Spleen (tissue), 11 donors: ENCODE measurements at regions not wholly inside any gene's neighbourhood (a gene's known extent, or its start where the extent isn't known, plus 50 kb on each side); places are given as distances from the start of the nearest gene placed in this dataset.

Source experiments
- DNase-seq: peaks from one replicate; pipeline ENCODE4 v3.0.0-alpha.2; 2020
- H3K27ac ChIP-seq, 8 donors: fragments of 200-600 bp; sonication (generic) in 7 of 8; 1 replicate in 4 of 8; 2 replicates in 4 of 8; pipeline versions ENCODE4 v1.5.0 to v1.8.0; 2016 to 2021; ENCODE audit warnings: inconsistent platforms in 4 of 8, mild to moderate bottlenecking in 4 of 8, moderate library complexity in 1 of 8
- H3K27me3 ChIP-seq, 7 donors: fragments of 200-600 bp; sonication (generic) in 6 of 7; replicated peaks in 1 of 7; 1 replicate in 4 of 7; 2 replicates in 3 of 7; pipeline versions ENCODE4 v1.5.0 to v1.8.0; 2016 to 2021; ENCODE audit warnings: inconsistent platforms in 3 of 7, mild to moderate bottlenecking in 1 of 7
- H3K36me3 ChIP-seq, 6 donors: fragments of 200-600 bp; sonication (generic) in 5 of 6; 1 replicate in 4 of 6; 2 replicates in 2 of 6; pipeline versions ENCODE4 v1.5.0 to v1.8.0; 2016 to 2021; ENCODE audit warnings: inconsistent platforms in 2 of 6
- H3K4me1 ChIP-seq, 6 donors: fragments of 200-600 bp; sonication (generic) in 5 of 6; 1 replicate in 3 of 6; 2 replicates in 3 of 6; pipeline versions ENCODE4 v1.5.0 to v1.8.0; 2016 to 2021; ENCODE audit warnings: inconsistent platforms in 3 of 6
- H3K4me3 ChIP-seq, 8 donors: fragments of 200-600 bp; sonication (generic) in 7 of 8; 1 replicate in 4 of 8; 2 replicates in 4 of 8; pipeline versions ENCODE4 v1.5.0 to v1.8.0; 2016 to 2021; ENCODE audit warnings: inconsistent platforms in 4 of 8, mild to moderate bottlenecking in 4 of 8, moderate library complexity in 2 of 8
- H3K9me3 ChIP-seq, 8 donors: fragments of 200-600 bp; sonication (generic) in 7 of 8; 1 replicate in 4 of 8; 2 replicates in 4 of 8; pipeline versions ENCODE4 v1.5.0 to v1.8.0; 2016 to 2021; ENCODE audit warnings: inconsistent platforms in 4 of 8
- POLR2A ChIP-seq, 3 donors: fragments of 450-650 bp; IDR thresholded peaks; one replicate each; pipeline ENCODE4 v1.5.1; 2017; ENCODE audit warnings: antibody characterized with exemption in 3 of 3, mild to moderate bottlenecking in 1 of 3
- POLR2AphosphoS5 ChIP-seq, 3 donors: sonication (generic); formaldehyde crosslinking; IDR thresholded peaks; one replicate each; pipeline ENCODE4 v1.5.1; 2017; ENCODE audit warnings: antibody characterized with exemption in 3 of 3
- WGBS, 5 donors: extraction: QIAGEN DNeasy Blood & Tissue Kit in 3 of 5; methylation state at CpG; one replicate each; pipeline versions ENCODE4 v1.1.5 to v1.1.7; 2013 to 2018; 5-methylcytosine and 5-hydroxymethylcytosine counted together
- intact Hi-C: fragments of 100-400 bp; cut with DNase I; formaldehyde crosslinking; loops from one replicate; pipeline ENCODE4 v1.15.0; 2023; ENCODE audit warnings: low total_unique reads
- TF ChIP-seq, protein P1 (sequence below), 11 experiments: fragments of 200-600 bp in 7 of 11; fragments of 450-650 bp in 4 of 11; sonication (generic) in 4 of 11; IDR thresholded peaks in 8 of 11; conservative IDR thresholded peaks in 3 of 11; 1 replicate in 7 of 11; 2 replicates in 4 of 11; pipeline versions ENCODE4 v1.4.0 to v1.8.0; 2016 to 2021; ENCODE audit warnings: antibody characterized with exemption in 11 of 11, inconsistent platforms in 4 of 11, mild to moderate bottlenecking in 1 of 11
- donor health status: healthy with polysubstance abuse.
- donor health status: DM: no; HTN: no; CAD: no; lungs with moderate emphysema.
- donor health status: DM: no; HTN: no; CAD: no.
- donor health status: Bipolar disorder and iron deficiency.
- donor health status: healthy.
- donor health status: DM: no; HTN: no; CAD: no.
- donor health status: DM: yes; HTN: yes; CAD: no.

DNA sequence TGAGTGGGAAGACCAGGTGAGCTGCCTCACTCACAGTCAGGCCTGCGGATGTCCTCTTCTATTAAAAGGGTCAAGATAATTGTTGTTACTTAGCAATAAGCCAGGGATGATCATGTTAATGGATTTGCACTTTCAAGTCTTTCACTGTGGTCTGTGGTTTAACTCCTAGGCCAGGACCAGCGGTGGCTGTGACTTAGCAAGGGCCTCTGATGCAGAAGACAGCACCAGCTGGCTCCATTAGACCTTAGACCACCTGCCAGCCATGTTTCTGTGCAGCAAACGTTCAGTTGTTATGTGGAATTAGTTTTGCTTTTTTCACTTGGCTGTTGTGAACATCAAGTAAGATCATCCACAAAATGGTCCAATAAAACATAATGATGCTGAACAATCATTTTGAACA lies 537.3 kb downstream of the TNS3 start:
- Histone ChIP-seq H3K27me3 (no peaks in the 10 kb centered on the region), H3K9me3 (no peaks in the 10 kb centered on the region), H3K27ac (peak overlapping the region in 4 of 8 donors; percentile 16 to 45 (median 39)), H3K4me1 (peaks cover 0 to 13% (median 1%) of the 10 kb centered on the region in 6 donors), H3K4me3 (no peak overlapping the region), H3K36me3 (no peaks in the 10 kb centered on the region)
- intact Hi-C loops: no loop called here
- TF ChIP-seq, protein P1, sequence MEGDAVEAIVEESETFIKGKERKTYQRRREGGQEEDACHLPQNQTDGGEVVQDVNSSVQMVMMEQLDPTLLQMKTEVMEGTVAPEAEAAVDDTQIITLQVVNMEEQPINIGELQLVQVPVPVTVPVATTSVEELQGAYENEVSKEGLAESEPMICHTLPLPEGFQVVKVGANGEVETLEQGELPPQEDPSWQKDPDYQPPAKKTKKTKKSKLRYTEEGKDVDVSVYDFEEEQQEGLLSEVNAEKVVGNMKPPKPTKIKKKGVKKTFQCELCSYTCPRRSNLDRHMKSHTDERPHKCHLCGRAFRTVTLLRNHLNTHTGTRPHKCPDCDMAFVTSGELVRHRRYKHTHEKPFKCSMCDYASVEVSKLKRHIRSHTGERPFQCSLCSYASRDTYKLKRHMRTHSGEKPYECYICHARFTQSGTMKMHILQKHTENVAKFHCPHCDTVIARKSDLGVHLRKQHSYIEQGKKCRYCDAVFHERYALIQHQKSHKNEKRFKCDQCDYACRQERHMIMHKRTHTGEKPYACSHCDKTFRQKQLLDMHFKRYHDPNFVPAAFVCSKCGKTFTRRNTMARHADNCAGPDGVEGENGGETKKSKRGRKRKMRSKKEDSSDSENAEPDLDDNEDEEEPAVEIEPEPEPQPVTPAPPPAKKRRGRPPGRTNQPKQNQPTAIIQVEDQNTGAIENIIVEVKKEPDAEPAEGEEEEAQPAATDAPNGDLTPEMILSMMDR (IDR thresholded peaks at IDR 0.05 in 8 of 11, conservative IDR thresholded peaks at IDR 0.05 in 3 of 11): no peak
- TF ChIP-seq POLR2A (IDR thresholded peaks at IDR 0.05) (no peak), POLR2AphosphoS5 (IDR thresholded peaks at IDR 0.05) (no peak)
- DNase-seq: no peak
- WGBS, 5 donors: 29 to 61% (median 58%) methylated on average over 3 of the region's 3 CpGs

DNA sequence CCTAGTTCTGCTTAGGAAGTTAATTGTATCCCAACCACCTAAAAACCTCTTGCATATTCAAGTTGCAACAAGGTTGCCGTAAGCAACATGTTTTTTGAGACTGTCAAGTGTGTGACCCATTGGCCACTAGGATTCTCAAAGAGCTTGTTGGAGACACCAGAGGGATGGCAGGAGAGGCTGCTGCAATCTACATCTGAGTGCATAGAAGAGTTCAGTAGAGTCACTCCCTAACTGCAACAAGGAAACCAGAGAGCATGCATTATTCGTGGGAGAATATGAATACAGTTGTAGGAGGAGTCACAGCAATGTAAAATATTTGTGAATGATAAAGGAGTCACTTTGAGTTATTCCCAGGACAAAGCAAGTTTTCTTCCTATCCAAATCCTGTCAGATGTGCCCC lies 538.6 kb downstream of the TNS3 start:
- Histone ChIP-seq H3K36me3 (no peaks in the 10 kb centered on the region), H3K4me3 (no peak overlapping the region), H3K27ac (peak overlapping the region in 2 of 8 donors; percentile 8 to 36), H3K9me3 (no peaks in the 10 kb centered on the region), H3K4me1 (peaks cover 0 to 17% (median 1%) of the 10 kb centered on the region in 6 donors), H3K27me3 (no peaks in the 10 kb centered on the region)
- TF ChIP-seq POLR2AphosphoS5 (IDR thresholded peaks at IDR 0.05) (no peak), POLR2A (IDR thresholded peaks at IDR 0.05) (no peak)
- TF ChIP-seq, protein P1 (IDR thresholded peaks at IDR 0.05 in 8 of 11, conservative IDR thresholded peaks at IDR 0.05 in 3 of 11): no peak
- WGBS, 5 donors: 50 to 86% (median 60%) methylated on average over 2 of the region's 2 CpGs
- intact Hi-C loops: no loop called here
- DNase-seq: no peak

DNA sequence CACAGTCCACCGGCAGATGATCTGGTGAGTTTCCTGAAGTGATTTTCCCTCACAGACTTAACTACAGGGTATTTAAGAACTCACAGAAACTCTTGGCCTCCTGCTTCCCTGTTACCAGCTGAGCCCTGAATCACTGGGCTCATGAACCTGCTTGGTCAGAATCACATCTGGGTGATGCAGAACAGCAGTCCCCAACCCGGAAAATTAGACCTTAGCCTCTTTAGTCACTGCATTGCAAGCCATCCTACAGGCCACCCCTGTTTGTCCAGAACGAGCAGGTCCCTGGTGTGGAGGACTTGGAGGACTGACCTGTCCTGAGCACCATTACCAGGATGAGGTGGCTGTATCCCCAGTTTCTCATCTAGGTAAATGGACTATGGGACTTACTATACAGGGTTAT lies 539.2 kb downstream of the TNS3 start:
- H3K9me3 ChIP-seq: no peaks in the 10 kb centered on the region
- no peak overlapping the region for H3K4me3 ChIP-seq
- TF ChIP-seq, protein P1 (IDR thresholded peaks at IDR 0.05 in 8 of 11, conservative IDR thresholded peaks at IDR 0.05 in 3 of 11): no peak
- no peak for TF ChIP-seq POLR2A (IDR thresholded peaks at IDR 0.05)
- DNase-seq: no peak
- intact Hi-C loops: no loop called here
- H3K36me3 ChIP-seq: no peaks in the 10 kb centered on the region
- H3K4me1 ChIP-seq: peaks cover 0 to 17% (median 1%) of the 10 kb centered on the region in 6 donors
- WGBS, 5 donors: 81 to 94% (median 90%) methylated on average over 2 to 3 of the region's 3 CpGs
- H3K27me3 ChIP-seq: no peaks in the 10 kb centered on the region
- H3K27ac ChIP-seq: peak overlapping the region in 4 of 8 donors; percentile 1 to 47 (median 32)

DNA sequence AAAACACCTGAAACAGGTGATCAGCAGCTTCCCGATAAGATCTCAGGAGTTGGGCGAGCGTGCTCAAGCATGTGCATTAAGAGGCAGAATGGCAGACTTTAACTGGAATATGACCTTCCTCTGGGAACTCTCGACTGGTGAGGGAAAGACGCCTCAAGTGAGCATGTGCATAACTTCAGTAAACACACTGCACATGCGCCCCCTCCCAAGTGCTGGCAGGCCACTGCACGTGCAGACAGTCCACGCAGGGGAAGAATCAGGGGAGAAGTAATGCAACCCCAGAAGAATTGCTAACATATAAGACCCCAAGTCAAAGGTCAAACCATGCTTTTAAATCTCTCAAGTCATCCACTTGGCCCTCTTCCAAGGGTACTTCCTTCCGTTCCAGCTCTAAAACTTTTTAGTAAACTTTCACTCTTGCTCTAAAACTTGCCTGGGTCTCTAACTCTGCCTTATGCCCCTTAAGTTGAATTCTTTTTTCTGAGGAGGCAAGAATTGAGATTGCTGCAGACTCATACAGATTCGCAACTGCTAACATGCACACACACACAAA lies 541.0 kb downstream of the TNS3 start:
- no peaks in the 10 kb centered on the region for H3K27me3 ChIP-seq
- no peaks in the 10 kb centered on the region for H3K36me3 ChIP-seq
- no peak for DNase-seq
- TF ChIP-seq, protein P1 (IDR thresholded peaks at IDR 0.05 in 8 of 11, conservative IDR thresholded peaks at IDR 0.05 in 3 of 11): no peak
- TF ChIP-seq POLR2AphosphoS5 (IDR thresholded peaks at IDR 0.05) (no peak), POLR2A (IDR thresholded peaks at IDR 0.05) (no peak)
- peak overlapping the region in 3 of 8 donors; percentile 27 to 63 (median 39) for H3K27ac ChIP-seq
- WGBS, 5 donors: 75 to 78% (median 77%) methylated on average over 10 of the region's 10 CpGs
- intact Hi-C loops: no loop called here
- H3K4me3 ChIP-seq: no peak overlapping the region
- no peaks in the 10 kb centered on the region for H3K9me3 ChIP-seq
- peaks cover 0 to 14% (median 1%) of the 10 kb centered on the region in 6 donors for H3K4me1 ChIP-seq
